ENCODE measurements at regions not wholly inside any gene's neighbourhood (a gene's known extent, or its start where the extent isn't known, plus 50 kb on each side); places are given as distances from the start of the nearest gene placed in this dataset.

DNA sequence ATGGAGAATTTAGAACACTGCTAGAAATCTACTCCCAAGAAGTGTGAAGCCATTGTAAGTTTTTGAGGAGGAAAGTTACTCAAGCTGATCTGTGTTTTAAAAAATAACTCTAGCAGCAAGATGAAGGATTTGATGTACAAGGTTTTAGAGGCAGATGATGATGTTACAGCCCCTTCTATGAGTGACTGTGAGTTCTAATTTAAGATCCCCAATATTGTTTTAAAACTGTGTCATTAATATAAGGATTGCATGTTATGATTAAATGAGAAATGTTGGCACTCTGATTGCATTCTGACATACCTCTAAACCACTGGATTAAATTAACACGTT lies 293.5 kb downstream of the ADGB start:
- Histone ChIP-seq H3K9me3 (no peaks in the 10 kb centered on the region), H3K36me3 (no peaks in the 10 kb centered on the region), H3K4me1 (no peaks in the 10 kb centered on the region), H3K4me3 (no peak overlapping the region), H3K27ac (peak overlapping the region in 1 of 4 donors; percentile 14), H3K27me3 (no peaks in the 10 kb centered on the region)
- WGBS, 2 donors = 8 to 15% methylated on average over 1 of the region's 1 CpG
- intact Hi-C loops (cut with DNase I) = no loop called here
- DNase-seq = no peak
- TF ChIP-seq, protein P1, sequence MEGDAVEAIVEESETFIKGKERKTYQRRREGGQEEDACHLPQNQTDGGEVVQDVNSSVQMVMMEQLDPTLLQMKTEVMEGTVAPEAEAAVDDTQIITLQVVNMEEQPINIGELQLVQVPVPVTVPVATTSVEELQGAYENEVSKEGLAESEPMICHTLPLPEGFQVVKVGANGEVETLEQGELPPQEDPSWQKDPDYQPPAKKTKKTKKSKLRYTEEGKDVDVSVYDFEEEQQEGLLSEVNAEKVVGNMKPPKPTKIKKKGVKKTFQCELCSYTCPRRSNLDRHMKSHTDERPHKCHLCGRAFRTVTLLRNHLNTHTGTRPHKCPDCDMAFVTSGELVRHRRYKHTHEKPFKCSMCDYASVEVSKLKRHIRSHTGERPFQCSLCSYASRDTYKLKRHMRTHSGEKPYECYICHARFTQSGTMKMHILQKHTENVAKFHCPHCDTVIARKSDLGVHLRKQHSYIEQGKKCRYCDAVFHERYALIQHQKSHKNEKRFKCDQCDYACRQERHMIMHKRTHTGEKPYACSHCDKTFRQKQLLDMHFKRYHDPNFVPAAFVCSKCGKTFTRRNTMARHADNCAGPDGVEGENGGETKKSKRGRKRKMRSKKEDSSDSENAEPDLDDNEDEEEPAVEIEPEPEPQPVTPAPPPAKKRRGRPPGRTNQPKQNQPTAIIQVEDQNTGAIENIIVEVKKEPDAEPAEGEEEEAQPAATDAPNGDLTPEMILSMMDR (IDR thresholded peaks at IDR 0.05) = no peak
- TF ChIP-seq POLR2A (IDR thresholded peaks at IDR 0.05) = no peak

DNA sequence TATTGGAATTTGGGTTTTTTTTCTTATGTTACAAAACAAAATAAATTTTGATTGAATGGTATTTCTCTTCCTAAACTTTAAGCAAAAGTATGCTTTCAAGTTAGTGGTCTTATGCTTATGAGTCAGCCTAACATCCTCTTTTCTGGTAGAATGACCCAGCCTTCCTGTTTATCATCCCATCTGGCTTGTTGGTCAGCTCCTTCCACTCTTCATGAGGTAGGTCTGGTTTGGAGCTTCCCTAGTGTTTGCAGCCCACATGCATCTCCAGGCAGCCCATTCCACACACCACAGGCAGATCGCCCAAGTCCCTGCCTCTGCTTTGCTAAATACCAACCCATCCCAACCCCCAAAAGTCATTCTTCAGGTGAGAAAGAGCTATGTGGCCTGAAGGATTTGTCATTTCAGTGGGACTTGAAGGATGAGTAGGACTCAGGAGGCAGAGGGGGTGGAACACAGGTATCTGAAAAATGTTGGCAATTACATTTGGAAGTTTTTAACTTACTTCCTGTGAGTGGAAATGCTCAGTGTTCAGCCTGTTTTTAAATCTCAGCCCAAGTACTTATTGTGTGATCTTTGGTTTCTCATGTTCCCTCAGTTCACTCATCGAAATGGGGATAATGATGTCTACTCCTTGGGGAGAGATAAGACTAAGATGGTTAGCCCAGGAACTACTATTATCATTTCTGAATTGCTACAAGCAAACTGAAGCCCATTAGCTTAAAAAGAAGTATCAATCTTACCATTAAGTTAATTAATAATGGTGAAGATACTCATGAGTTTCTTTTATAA lies 294.0 kb downstream of the ADGB start:
- H3K27ac ChIP-seq = no peak overlapping the region
- no peaks in the 10 kb centered on the region for H3K9me3 ChIP-seq
- no peak for DNase-seq
- TF ChIP-seq, protein P1 (IDR thresholded peaks at IDR 0.05) = no peak
- TF ChIP-seq POLR2A (IDR thresholded peaks at IDR 0.05) = no peak
- H3K4me3 ChIP-seq = no peak overlapping the region
- intact Hi-C loops (cut with DNase I) = no loop called here
- 58 to 60% methylated on average over 2 of the region's 2 CpGs for WGBS, 2 donors
- no peaks in the 10 kb centered on the region for H3K4me1 ChIP-seq
- H3K27me3 ChIP-seq = no peaks in the 10 kb centered on the region
- no peaks in the 10 kb centered on the region for H3K36me3 ChIP-seq

DNA sequence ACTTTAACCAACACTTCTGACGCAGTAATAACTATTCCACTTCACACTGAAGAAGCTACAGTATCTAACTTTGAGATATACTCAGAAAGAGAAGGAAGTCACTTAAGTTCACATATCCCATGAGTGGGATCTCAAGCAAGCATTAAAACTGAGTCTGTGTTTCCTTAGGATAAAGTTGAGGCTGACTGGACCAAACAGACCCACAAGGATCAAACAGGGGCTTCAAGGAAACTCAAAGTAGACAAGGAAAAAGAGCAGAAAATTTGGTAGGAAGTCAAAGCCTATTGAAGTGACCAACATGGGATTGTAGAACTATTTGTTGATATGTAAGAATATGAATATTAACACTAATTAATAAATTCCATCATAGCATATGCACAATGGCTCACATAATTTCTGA lies 294.9 kb downstream of the ADGB start:
- WGBS, 2 donors = 81 to 82% methylated on average over 1 of the region's 1 CpG
- Histone ChIP-seq H3K27me3 (no peaks in the 10 kb centered on the region), H3K27ac (no peak overlapping the region), H3K36me3 (no peaks in the 10 kb centered on the region), H3K4me3 (no peak overlapping the region), H3K9me3 (no peaks in the 10 kb centered on the region), H3K4me1 (no peaks in the 10 kb centered on the region)
- intact Hi-C loops (cut with DNase I) = no loop called here
- no peak for DNase-seq
- no peak for TF ChIP-seq POLR2A (IDR thresholded peaks at IDR 0.05)
- TF ChIP-seq, protein P1 (IDR thresholded peaks at IDR 0.05) = no peak

DNA sequence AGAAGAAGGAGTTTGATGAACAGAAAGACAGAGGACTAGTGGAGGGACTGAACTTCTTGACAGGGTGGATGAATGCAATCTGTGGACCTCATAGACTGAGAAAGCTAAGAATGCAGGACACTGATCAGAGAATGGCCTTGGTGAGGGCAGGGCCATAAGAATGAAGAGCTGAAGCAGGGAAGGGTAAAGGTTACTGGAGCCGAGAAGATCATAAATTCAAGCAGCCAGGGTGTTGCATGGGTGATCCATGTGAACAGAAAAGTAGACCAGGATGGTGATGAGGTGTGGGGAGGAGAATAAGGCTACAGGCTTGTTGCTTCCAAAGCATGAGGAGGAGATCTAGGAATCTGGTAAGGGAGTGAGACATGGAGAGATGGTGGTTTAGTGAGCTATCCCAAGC lies 295.9 kb downstream of the ADGB start:
- no peak for DNase-seq
- H3K4me1 ChIP-seq = no peaks in the 10 kb centered on the region
- TF ChIP-seq, protein P1 (IDR thresholded peaks at IDR 0.05) = no peak
- no peak for TF ChIP-seq POLR2A (IDR thresholded peaks at IDR 0.05)
- H3K4me3 ChIP-seq = no peak overlapping the region
- no peaks in the 10 kb centered on the region for H3K36me3 ChIP-seq
- no peaks in the 10 kb centered on the region for H3K9me3 ChIP-seq
- intact Hi-C loops (cut with DNase I) = no loop called here
- no peaks in the 10 kb centered on the region for H3K27me3 ChIP-seq
- H3K27ac ChIP-seq = no peak overlapping the region
- WGBS, 2 donors = 90 to 94% methylated on average over 1 of the region's 1 CpG

DNA sequence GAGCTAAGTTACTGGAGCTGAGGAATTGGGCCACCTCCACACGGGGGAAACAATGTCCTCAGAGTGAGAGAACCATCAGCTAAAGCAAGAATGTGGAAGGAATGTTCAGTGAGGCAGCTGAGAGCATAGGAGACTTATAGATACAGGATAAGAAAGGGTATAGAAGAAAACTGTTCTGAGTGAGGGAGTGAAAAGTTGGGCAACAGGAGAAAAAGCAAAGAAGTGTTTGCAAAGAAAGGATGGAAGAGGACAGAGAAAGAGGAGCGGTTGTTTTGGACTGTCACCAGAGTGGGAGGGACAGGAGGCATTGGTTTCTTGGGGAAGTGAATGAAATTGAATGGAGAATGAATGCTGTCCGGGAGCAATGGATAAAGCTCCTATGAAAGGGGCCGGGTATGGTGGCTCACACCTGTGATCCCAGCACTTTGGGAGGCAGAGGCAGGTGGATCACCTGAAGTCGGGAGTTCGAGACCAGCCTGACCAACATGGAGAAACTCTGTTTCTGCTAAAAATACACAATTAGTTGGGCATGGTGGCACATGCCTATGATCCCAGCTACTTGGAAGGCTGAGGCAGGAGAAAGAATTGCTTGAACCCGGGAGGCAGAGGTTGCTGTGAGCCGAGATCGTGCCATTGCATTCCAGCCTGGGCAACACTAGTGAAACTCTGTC lies 296.5 kb downstream of the ADGB start:
- intact Hi-C loops (cut with DNase I) = no loop called here
- 80 to 86% methylated on average over 9 of the region's 9 CpGs for WGBS, 2 donors
- Histone ChIP-seq H3K27ac (no peak overlapping the region), H3K9me3 (no peaks in the 10 kb centered on the region), H3K27me3 (no peaks in the 10 kb centered on the region), H3K36me3 (no peaks in the 10 kb centered on the region), H3K4me3 (no peak overlapping the region), H3K4me1 (no peaks in the 10 kb centered on the region)
- no peak for DNase-seq
- TF ChIP-seq, protein P1 (IDR thresholded peaks at IDR 0.05) = no peak
- no peak for TF ChIP-seq POLR2A (IDR thresholded peaks at IDR 0.05)

Measured in esophagus squamous epithelium (tissue), 5 donors.